OCI-LY7 (cell line): ENCODE measurements at regions not wholly inside any gene's neighbourhood (a gene's known extent, or its start where the extent isn't known, plus 50 kb on each side); places are given as distances from the start of the nearest gene placed in this dataset.

Experiments used
- CTCF ChIP-seq: fragments of 200-600 bp; sonication (generic); conservative IDR thresholded peaks from 2 replicates; pipeline ENCODE4 v1.5.1; 2014; ENCODE audit warnings: mild to moderate bottlenecking, antibody characterized with exemption, low read length, moderate library complexity, mixed read lengths
- EZH2phosphoT487 ChIP-seq: fragments of 200-600 bp; sonication (generic); IDR thresholded peaks from 2 replicates; pipeline ENCODE4 v1.6.1; 2018; ENCODE audit warnings: low read depth, borderline replicate concordance, mild to moderate bottlenecking, mixed run types, antibody characterized with exemption, low read length, moderate library complexity, mixed read lengths

- TF ChIP-seq CTCF: no peak
- TF ChIP-seq EZH2phosphoT487: no peak
Measured at GRCh38 chr13:53743906-53744305, 715.3 kb downstream of the OLFM4 start.
